BLaER1 (cell line): ENCODE measurements at regions not wholly inside any gene's neighbourhood (a gene's known extent, or its start where the extent isn't known, plus 50 kb on each side); places are given as distances from the start of the nearest gene placed in this dataset.
"Not testable (repeated sequence)": the region's sequence is repeated elsewhere in the genome, so short reads cannot be mapped to it uniquely, and the experiment has no call there.

ENCODE experiments used
- H3K27ac ChIP-seq: shearing (Covaris generic); formaldehyde crosslinking; 2 replicates; pipeline ENCODE4 v1.8.1; 2022
- H3K27me3 ChIP-seq: shearing (Covaris generic); formaldehyde crosslinking; 2 replicates; pipeline ENCODE4 v1.8.1; 2022
- H3K36me3 ChIP-seq: shearing (Covaris generic); formaldehyde crosslinking; 2 replicates; pipeline ENCODE4 v1.8.1; 2022
- H3K4me1 ChIP-seq: shearing (Covaris generic); formaldehyde crosslinking; 2 replicates; pipeline ENCODE4 v1.8.1; 2022
- H3K4me2 ChIP-seq: shearing (Covaris generic); formaldehyde crosslinking; 2 replicates; pipeline ENCODE4 v1.8.1; 2022
- H3K4me3 ChIP-seq: shearing (Covaris generic); formaldehyde crosslinking; 2 replicates; pipeline ENCODE4 v1.8.1; 2022
- H3K9ac ChIP-seq: shearing (Covaris generic); formaldehyde crosslinking; 2 replicates; pipeline ENCODE4 v1.8.1; 2022
- H3K9me3 ChIP-seq: shearing (Covaris generic); formaldehyde crosslinking; 2 replicates; pipeline ENCODE4 v1.8.1; 2022
- H4K20me1 ChIP-seq: shearing (Covaris generic); formaldehyde crosslinking; 2 replicates; pipeline ENCODE4 v1.8.1; 2022
- Cebpa-rat ChIP-seq: shearing (Covaris generic); IDR thresholded peaks from 2 replicates; pipeline ENCODE4 v1.8.1; 2022

DNA sequence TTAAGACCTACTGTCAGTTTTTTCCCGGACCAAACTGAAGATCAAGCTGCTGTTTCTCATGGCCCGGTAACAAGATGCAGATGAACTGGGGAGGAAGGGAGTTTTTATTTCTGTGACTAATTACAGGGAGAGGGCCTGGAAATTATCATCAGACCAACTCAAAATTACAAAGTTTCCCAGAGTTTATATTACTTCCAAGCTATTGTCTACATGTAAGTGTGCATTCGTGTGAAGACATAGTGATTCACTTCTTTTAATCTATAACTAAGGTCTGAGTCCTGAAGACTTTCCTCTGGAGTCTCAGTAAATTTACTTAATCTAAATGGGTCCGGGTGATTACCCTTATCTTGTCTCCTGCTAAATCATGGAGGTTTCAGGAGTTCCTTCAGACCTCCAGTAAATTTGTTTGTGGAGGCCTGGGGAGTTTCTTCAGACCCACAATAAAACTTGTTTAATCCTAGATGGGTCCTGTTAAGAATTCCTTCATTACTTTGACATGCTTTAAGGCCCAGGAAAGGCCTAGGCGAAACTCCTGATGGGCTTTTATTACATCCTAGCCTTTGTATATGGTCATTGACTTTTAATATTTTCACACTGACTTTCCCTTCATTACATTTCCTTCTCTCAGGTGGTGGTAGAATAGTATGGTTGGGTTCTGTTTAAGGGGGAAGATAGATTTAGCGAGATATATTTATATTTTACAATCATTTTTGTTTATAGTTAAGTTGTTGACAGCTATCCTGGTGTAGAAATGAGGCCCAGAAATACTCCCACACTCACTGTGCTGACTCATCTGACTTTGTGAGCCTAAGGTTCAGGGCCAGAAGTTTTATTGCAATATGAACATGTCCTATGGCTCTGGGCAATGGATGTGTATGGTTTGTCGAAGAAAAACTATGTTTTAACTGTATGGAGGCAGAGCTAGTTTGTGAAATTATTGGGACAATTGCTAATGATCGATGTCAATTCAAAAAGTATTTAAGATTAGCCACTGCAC, 627.0 kb upstream of the FBXO33 start:
- H3K27ac ChIP-seq = no peak overlapping the region
- H3K9ac ChIP-seq = no peak overlapping the region
- no peaks in the 10 kb centered on the region for H3K4me1 ChIP-seq
- no peaks in the 10 kb centered on the region for H3K9me3 ChIP-seq
- H3K27me3 ChIP-seq = no peaks in the 10 kb centered on the region
- no peak overlapping the region for H3K4me3 ChIP-seq
- TF ChIP-seq Cebpa-rat = no peak
- no peaks in the 10 kb centered on the region for H3K36me3 ChIP-seq
- H3K4me2 ChIP-seq = no peak overlapping the region
- H4K20me1 ChIP-seq = no peaks in the 10 kb centered on the region

DNA sequence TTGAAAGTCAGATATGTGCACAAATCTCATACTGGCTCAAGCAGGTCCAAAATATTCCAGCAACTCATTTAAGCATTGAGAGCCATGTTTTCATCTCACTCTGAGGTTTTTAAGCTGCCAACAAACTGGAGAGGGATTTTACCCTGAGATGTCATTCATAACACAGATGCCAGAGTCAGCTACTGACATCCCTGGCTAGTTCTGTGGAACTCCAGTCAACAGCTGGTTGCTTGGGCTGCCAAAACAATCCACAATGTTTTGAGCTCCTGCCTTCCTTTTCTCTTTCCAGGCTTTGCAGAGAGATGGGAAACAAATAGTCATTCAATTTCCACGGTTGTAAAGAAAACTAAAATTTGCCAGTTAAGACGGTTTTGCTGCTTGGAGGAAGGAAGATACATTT, 621.2 kb upstream of the FBXO33 start:
- no peak overlapping the region for H3K4me3 ChIP-seq
- no peak overlapping the region for H3K9ac ChIP-seq
- H3K36me3 ChIP-seq = no peaks in the 10 kb centered on the region
- H3K27me3 ChIP-seq = no peaks in the 10 kb centered on the region
- no peak overlapping the region for H3K27ac ChIP-seq
- no peaks in the 10 kb centered on the region for H3K9me3 ChIP-seq
- H4K20me1 ChIP-seq = no peaks in the 10 kb centered on the region
- no peak overlapping the region for H3K4me2 ChIP-seq
- TF ChIP-seq Cebpa-rat = no peak
- no peaks in the 10 kb centered on the region for H3K4me1 ChIP-seq

DNA sequence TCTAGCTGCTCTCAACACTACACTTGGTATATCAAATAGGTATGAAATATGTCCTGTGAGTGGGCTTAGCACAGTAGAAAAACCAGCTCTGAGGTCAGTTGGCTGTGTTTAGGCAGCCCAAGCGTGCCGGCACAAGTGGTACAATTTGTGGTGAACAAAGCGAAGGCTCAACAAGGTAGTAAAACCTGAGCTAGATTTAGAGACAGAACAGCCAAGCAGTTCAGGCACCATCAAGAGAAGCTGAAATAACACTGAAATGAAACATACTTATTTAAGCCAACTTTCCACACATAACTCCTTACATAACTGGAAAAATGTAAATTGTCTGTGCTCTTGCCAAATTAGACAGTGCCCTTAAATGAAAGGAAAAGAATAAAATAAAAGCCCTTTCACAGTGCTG, 596.8 kb upstream of the FBXO33 start:
- no peak for TF ChIP-seq Cebpa-rat
- Histone ChIP-seq H3K27me3 (no peaks in the 10 kb centered on the region), H3K4me3 (no peak overlapping the region), H3K4me1 (no peaks in the 10 kb centered on the region), H3K9ac (no peak overlapping the region), H3K36me3 (no peaks in the 10 kb centered on the region), H4K20me1 (no peaks in the 10 kb centered on the region), H3K27ac (no peak overlapping the region), H3K4me2 (no peak overlapping the region), H3K9me3 (no peaks in the 10 kb centered on the region)

DNA sequence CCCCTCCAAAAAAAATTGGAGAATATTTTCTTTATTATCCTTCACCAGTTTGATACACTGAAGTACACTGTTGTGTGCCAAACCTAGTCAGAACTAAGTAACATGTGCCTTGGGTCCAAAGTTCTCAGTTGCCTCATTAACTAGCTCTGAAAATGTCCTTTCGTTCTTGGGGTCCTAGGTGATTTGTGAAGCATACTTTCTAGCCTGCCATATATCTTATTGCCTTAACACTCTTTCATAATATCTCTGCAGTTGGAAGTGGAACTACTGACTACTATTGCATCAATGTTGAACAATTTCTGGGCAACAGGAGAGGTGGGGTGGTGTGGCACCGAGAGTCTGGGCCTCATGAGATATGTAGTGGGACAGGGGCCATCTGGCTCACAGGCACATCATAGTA, 592.9 kb upstream of the FBXO33 start:
- Histone ChIP-seq H3K4me3 (no peak overlapping the region), H4K20me1 (no peaks in the 10 kb centered on the region), H3K36me3 (no peaks in the 10 kb centered on the region), H3K27me3 (no peaks in the 10 kb centered on the region), H3K9ac (no peak overlapping the region), H3K9me3 (no peaks in the 10 kb centered on the region), H3K4me2 (no peak overlapping the region), H3K4me1 (no peaks in the 10 kb centered on the region), H3K27ac (no peak overlapping the region)
- no peak for TF ChIP-seq Cebpa-rat

DNA sequence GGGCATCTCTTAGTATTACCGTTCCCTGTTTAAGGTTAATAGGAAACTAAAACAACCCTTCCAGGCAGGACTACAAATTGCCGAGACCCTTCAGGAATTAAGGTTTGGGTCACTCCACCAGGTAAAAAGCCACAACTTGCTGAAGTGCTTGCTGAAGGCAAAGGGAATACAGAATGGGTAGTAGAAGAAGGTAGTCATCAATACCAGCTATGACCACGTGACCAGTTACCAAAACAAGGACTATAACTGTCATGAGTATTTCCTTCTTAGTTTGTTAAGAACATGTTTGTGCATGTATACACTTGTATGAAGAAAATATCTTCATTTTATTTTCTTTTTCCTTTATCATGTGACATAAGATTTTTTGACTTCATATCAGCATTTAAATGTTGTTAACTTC, 578.7 kb upstream of the FBXO33 start:
- TF ChIP-seq Cebpa-rat = no peak
- H3K27ac ChIP-seq = no peak overlapping the region

DNA sequence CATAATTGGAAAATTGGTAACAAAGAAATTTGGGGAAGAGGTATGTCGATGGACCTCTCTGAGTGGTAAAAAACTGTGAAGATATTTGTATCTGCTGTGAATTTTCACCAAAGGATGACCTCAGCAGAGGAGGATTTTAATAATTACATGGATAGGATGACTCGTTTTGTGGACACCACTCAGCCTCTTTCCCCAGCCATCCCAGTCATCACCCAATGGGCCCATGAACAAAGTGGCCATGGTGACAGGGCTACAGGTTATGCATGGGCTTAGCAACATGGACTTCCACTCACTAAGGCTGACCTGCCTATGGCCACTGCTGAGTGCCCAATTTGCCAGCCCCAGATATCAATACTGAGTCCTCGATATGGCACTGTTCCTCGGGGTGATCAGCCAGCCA, 577.5 kb upstream of the FBXO33 start:
- Histone ChIP-seq H3K27ac (no peak overlapping the region), H3K4me1 (no peaks in the 10 kb centered on the region), H3K27me3 (no peaks in the 10 kb centered on the region), H3K36me3 (no peaks in the 10 kb centered on the region), H4K20me1 (no peaks in the 10 kb centered on the region), H3K9ac (no peak overlapping the region), H3K4me2 (no peak overlapping the region), H3K4me3 (no peak overlapping the region), H3K9me3 (no peaks in the 10 kb centered on the region)
- no peak for TF ChIP-seq Cebpa-rat

More for the DNA sequence above, 578.7 kb upstream of the FBXO33 start:
- H4K20me1 ChIP-seq = no peaks in the 10 kb centered on the region
- no peaks in the 10 kb centered on the region for H3K9me3 ChIP-seq
- no peaks in the 10 kb centered on the region for H3K36me3 ChIP-seq
- no peak overlapping the region for H3K9ac ChIP-seq
- H3K4me1 ChIP-seq = no peaks in the 10 kb centered on the region
- no peak overlapping the region for H3K4me3 ChIP-seq
- no peak overlapping the region for H3K4me2 ChIP-seq
- H3K27me3 ChIP-seq = no peaks in the 10 kb centered on the region

DNA sequence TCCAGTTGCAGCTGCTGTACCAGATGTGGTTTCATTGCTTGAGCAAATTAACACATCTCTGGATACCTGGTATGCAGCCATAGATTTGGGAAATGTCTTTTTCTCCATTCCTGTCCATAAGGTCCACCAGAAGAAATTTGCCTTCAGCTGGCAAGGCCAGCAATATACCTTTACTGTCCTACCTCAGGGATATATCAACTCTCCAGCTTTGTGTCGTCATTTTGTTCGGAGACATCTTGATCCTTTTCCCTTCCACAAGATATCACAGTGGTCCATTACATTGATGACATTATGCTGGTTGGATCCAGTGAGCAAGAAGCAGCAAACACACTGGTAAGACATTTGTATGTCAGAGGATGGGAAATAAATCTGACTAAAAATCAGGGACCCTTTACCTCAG, 576.1 kb upstream of the FBXO33 start:
- H3K36me3 ChIP-seq, H3K4me1 ChIP-seq, H3K4me2 ChIP-seq, H3K4me3 ChIP-seq, H3K9me3 ChIP-seq, H3K27ac ChIP-seq, H3K27me3 ChIP-seq, H3K9ac ChIP-seq, H4K20me1 ChIP-seq: not testable (repeated sequence)

DNA sequence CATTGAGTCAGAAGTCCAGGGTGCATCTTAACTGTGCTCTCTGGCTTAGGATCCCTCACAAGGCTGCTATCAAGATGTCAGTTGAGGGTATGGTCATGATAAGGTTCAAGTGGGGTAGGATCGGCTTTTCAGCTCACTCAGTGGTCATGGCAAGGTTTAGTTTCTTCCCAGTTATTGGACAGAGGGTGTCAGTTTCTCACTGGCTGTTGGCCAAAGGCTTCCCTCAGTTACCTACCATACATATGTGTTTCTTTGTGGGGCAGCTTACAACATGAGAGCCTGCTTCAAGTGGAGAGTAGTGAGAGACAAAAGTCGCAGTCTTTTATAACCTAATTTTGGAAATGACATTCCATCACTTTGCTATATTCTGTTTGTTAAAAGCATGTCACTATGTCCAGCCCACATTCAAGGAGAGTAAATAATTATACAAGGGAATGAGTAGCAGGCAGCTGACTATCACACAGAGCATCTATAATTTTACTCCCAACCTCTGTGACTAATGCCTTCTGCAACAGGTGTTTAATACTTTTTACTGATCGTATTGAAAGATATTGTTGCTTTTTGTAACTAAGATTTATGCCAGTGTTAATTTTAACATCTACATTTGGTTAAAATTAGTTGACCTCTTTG, 572.8 kb upstream of the FBXO33 start:
- no peak overlapping the region for H3K4me3 ChIP-seq
- no peak for TF ChIP-seq Cebpa-rat
- no peaks in the 10 kb centered on the region for H3K9me3 ChIP-seq
- no peaks in the 10 kb centered on the region for H3K27me3 ChIP-seq
- H3K27ac ChIP-seq = no peak overlapping the region
- no peaks in the 10 kb centered on the region for H3K36me3 ChIP-seq
- H3K9ac ChIP-seq = no peak overlapping the region
- H4K20me1 ChIP-seq = no peaks in the 10 kb centered on the region
- H3K4me2 ChIP-seq = no peak overlapping the region
- no peaks in the 10 kb centered on the region for H3K4me1 ChIP-seq

DNA sequence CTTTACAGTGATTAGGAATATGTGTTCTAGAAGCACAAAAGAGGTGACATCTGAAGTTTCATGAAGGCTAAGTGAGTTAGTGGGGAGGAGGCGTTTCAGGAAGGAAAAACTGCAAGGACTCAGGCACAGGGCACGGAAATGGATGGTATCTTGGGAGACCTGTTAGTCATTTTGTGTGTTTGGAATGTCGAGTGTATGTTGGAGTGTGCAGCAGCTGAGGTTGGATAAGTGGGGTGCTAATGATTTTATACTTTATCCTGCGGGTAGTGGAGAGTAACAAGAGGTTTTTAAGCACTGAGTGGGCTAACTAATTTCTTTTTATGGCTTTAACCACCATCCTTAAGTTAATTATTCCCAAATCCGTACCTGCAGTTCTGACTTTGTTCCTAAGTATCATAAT, 571.5 kb upstream of the FBXO33 start:
- Histone ChIP-seq H3K27me3 (no peaks in the 10 kb centered on the region), H3K36me3 (no peaks in the 10 kb centered on the region), H3K9ac (no peak overlapping the region), H4K20me1 (no peaks in the 10 kb centered on the region), H3K27ac (no peak overlapping the region), H3K9me3 (no peaks in the 10 kb centered on the region), H3K4me2 (no peak overlapping the region), H3K4me1 (no peaks in the 10 kb centered on the region), H3K4me3 (no peak overlapping the region)
- TF ChIP-seq Cebpa-rat = no peak

DNA sequence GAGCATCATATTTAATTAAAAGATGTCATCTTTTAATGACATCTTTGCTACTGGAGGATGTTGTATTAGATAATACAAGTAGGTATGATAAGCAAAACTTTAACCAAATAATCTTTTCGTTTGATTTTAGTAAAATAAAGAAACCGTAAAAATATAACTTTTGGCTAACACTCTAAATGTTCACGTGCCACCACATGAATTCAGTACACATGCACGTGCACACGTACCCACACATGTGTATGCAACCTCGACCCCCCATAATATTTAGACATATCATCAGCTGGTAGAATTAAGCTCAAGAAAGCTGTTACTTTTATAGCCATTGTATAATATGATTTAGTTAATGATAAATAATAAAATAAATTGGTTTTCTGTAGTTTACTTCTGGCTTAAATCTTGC, 566.6 kb upstream of the FBXO33 start:
- Histone ChIP-seq H3K4me3 (no peak overlapping the region), H3K36me3 (no peaks in the 10 kb centered on the region), H3K9ac (no peak overlapping the region), H4K20me1 (no peaks in the 10 kb centered on the region), H3K27me3 (no peaks in the 10 kb centered on the region), H3K4me2 (no peak overlapping the region), H3K9me3 (no peaks in the 10 kb centered on the region), H3K4me1 (no peaks in the 10 kb centered on the region), H3K27ac (no peak overlapping the region)
- TF ChIP-seq Cebpa-rat = no peak
